Breast epithelium (tissue), 3 donors: ENCODE measurements at regions not wholly inside any gene's neighbourhood (a gene's known extent, or its start where the extent isn't known, plus 50 kb on each side); places are given as distances from the start of the nearest gene placed in this dataset.

Experiments used
- CTCF ChIP-seq, 3 donors: fragments of 450-650 bp; IDR thresholded peaks; one replicate each; pipeline ENCODE4 v1.5.1; 2016 to 2017; ENCODE audit warnings: antibody characterized with exemption in 3 of 3, mild to moderate bottlenecking in 3 of 3, moderate library complexity in 3 of 3
- POLR2A ChIP-seq: fragments of 450-650 bp; IDR thresholded peaks from one replicate; pipeline ENCODE4 v1.6.1; 2016; ENCODE audit warnings: antibody characterized with exemption, mild to moderate bottlenecking, moderate library complexity
- POLR2AphosphoS5 ChIP-seq, 3 donors: sonication (generic); formaldehyde crosslinking; IDR thresholded peaks; one replicate each; pipeline ENCODE4 v1.6.1; 2017; ENCODE audit warnings: antibody characterized with exemption in 3 of 3

GRCh38 chr7:110050785-110051184 lies 1040.1 kb upstream of the LRRN3 start:
- TF ChIP-seq CTCF (IDR thresholded peaks at IDR 0.05) (no peak), POLR2AphosphoS5 (IDR thresholded peaks at IDR 0.05) (no peak), POLR2A (no peak)
